ENCODE measurements at regions not wholly inside any gene's neighbourhood (a gene's known extent, or its start where the extent isn't known, plus 50 kb on each side); places are given as distances from the start of the nearest gene placed in this dataset.

DNA sequence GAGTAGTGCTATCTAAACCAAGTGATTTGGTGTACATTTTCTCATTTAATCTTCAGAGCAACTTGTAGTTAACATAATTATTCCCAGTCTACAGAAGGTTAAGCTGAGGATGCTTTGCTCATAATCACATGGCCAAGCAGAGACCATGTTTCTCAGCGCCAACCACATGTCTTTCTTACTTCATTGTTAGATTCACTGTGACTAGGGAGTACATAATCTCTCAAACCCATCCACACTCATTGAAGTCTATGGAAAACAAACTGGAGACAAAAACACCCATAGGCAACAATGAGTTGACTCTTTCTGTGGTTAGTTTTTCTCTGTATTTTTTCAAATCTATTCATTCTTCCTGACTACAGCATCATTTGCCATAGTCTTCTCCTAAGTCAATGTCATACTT lies 281.7 kb upstream of the PTGER4 start:
- TF ChIP-seq, protein P1, sequence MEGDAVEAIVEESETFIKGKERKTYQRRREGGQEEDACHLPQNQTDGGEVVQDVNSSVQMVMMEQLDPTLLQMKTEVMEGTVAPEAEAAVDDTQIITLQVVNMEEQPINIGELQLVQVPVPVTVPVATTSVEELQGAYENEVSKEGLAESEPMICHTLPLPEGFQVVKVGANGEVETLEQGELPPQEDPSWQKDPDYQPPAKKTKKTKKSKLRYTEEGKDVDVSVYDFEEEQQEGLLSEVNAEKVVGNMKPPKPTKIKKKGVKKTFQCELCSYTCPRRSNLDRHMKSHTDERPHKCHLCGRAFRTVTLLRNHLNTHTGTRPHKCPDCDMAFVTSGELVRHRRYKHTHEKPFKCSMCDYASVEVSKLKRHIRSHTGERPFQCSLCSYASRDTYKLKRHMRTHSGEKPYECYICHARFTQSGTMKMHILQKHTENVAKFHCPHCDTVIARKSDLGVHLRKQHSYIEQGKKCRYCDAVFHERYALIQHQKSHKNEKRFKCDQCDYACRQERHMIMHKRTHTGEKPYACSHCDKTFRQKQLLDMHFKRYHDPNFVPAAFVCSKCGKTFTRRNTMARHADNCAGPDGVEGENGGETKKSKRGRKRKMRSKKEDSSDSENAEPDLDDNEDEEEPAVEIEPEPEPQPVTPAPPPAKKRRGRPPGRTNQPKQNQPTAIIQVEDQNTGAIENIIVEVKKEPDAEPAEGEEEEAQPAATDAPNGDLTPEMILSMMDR (IDR thresholded peaks at IDR 0.05), result no peak
- TF ChIP-seq POLR2A (IDR thresholded peaks at IDR 0.05), result no peak

All from uterus (tissue), 2 donors.